ENCODE measurements at regions not wholly inside any gene's neighbourhood (a gene's known extent, or its start where the extent isn't known, plus 50 kb on each side); places are given as distances from the start of the nearest gene placed in this dataset.

GRCh38 chr5:105207066-105207465 is 1644.5 kb upstream of the NUDT12 start:
- TF ChIP-seq CTCF (conservative IDR thresholded peaks at IDR 0.05): no peak
- no peak for TF ChIP-seq ZFX (IDR thresholded peaks at IDR 0.05)
